Activated CD8-positive, alpha-beta memory T cell treated with anti-CD3 and anti-CD28 coated beads, Interleukin-2, amount 50 U/mL, for 1 hour (primary cell): ENCODE measurements at regions not wholly inside any gene's neighbourhood (a gene's known extent, or its start where the extent isn't known, plus 50 kb on each side); places are given as distances from the start of the nearest gene placed in this dataset.
"Not testable (repeated sequence)": the region's sequence is repeated elsewhere in the genome, so short reads cannot be mapped to it uniquely, and the experiment has no call there.

Source experiments
- DNase-seq: peaks from one replicate; pipeline ENCODE4 v3.0.0-alpha.2; 2020; ENCODE audit errors: extremely low read depth

GRCh38 chr1:8228253-8228652 lies 89.7 kb upstream of the SLC45A1 start:
- no peak for DNase-seq

- not testable (repeated sequence) for DNase-seq
Observed at GRCh38 chr1:8227674-8228073, 90.2 kb upstream of the SLC45A1 start.

GRCh38 chr1:8226747-8227146 lies 91.2 kb upstream of the SLC45A1 start:
- DNase-seq, result no peak

GRCh38 chr1:8226024-8226423 lies 91.9 kb upstream of the SLC45A1 start:
- not testable (repeated sequence) for DNase-seq

- DNase-seq, result no peak
Observed at GRCh38 chr1:8223526-8223925, 94.4 kb upstream of the SLC45A1 start.

GRCh38 chr1:8222789-8223188 lies 95.1 kb upstream of the SLC45A1 start:
- no peak for DNase-seq

- no peak for DNase-seq
Observed at GRCh38 chr1:8219530-8219929, 98.4 kb upstream of the SLC45A1 start.

GRCh38 chr1:8218351-8219092 lies 99.4 kb upstream of the SLC45A1 start:
- DNase-seq, result no peak

GRCh38 chr1:8217809-8218208 lies 100.1 kb upstream of the SLC45A1 start:
- no peak for DNase-seq

- DNase-seq, result no peak
Observed at GRCh38 chr1:8217011-8217711, 100.8 kb upstream of the SLC45A1 start.

GRCh38 chr1:8216005-8216404 lies 101.9 kb upstream of the SLC45A1 start:
- DNase-seq, result no peak

- DNase-seq, result no peak
Observed at GRCh38 chr1:8214501-8215173, 103.3 kb upstream of the SLC45A1 start.

GRCh38 chr1:8213676-8214075 lies 104.2 kb upstream of the SLC45A1 start:
- DNase-seq, result no peak

GRCh38 chr1:8213136-8213535 lies 104.8 kb upstream of the SLC45A1 start:
- no peak for DNase-seq

GRCh38 chr1:8212580-8213031 lies 105.3 kb upstream of the SLC45A1 start:
- no peak for DNase-seq

GRCh38 chr1:8211883-8212579 lies 105.9 kb upstream of the SLC45A1 start:
- no peak for DNase-seq

GRCh38 chr1:8211251-8211882 lies 106.5 kb upstream of the SLC45A1 start:
- DNase-seq, result no peak

GRCh38 chr1:8207202-8207601 lies 110.7 kb upstream of the SLC45A1 start:
- DNase-seq, result no peak

- DNase-seq, result no peak
Observed at GRCh38 chr1:8206391-8206790, 111.5 kb upstream of the SLC45A1 start.

- no peak for DNase-seq
Observed at GRCh38 chr1:8205771-8206170, 112.1 kb upstream of the SLC45A1 start.

- no peak for DNase-seq
Observed at GRCh38 chr1:8204826-8205225, 113.1 kb upstream of the SLC45A1 start.

GRCh38 chr1:8203551-8203950 lies 114.4 kb upstream of the SLC45A1 start:
- DNase-seq, result no peak
